KG1 (cell line): ENCODE measurements at regions not wholly inside any gene's neighbourhood (a gene's known extent, or its start where the extent isn't known, plus 50 kb on each side); places are given as distances from the start of the nearest gene placed in this dataset.
"Not testable (repeated sequence)": the region's sequence is repeated elsewhere in the genome, so short reads cannot be mapped to it uniquely, and the experiment has no call there.

Experiments
- DNase-seq: peaks from one replicate; lab custom pipeline; 2025; lab: John Stamatoyannopoulos, UW

DNA sequence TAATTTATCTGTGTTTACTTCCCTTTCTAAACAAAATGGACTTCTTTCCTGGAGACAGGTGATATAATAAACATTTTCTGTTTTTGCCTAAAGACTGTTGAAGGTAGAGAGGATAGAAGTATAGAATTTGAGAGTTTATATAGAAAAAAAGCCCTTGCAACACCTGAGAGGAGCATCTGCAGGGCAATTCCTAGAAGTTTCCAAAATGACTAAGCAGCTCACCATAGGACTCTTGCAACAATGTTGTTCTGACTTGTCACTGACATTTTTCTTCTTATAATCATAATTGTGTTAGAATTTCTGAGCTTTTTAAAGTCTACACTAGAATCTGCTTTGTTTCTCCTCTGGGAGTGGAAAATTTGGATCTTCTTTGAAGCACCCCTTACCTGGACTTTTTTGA is 216.8 kb downstream of the TUSC1 start:
- no peak for DNase-seq

DNA sequence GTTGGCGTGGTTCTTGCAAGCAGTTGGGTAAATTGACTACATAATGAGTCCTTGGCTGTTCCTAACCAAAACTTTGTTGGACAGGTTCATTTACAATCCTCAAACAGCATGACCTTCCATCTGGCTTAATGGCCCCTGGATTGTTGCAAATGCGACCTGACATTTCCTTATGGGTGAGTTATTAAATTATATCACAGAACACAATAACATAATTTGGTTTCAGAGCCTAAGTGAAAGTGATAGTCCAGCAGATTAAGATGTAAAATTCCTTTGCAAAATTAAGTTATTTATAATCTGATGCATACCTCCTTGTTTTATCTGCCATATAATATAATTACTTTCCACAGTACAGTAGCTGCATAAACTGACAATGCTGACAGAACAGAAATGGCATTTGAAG is 224.4 kb downstream of the TUSC1 start:
- no peak for DNase-seq

DNA sequence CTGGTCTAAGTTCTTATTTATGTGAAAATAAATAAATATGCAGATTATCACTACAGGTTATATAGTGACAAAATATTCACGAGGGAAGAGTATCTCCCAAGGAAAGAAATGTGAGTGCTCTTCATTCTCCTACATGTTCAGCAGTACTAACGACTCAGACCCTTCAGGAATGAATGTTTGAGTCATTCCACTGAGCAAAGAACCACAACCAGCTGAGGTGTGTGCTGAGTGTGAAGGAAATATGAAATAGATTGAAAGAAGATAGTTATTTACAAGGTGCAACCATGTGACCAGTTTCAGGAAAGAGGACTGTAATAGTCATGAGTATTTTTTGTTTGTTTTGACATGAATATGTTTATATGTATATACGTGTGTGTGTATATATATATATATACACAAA is 228.7 kb downstream of the TUSC1 start:
- no peak for DNase-seq

DNA sequence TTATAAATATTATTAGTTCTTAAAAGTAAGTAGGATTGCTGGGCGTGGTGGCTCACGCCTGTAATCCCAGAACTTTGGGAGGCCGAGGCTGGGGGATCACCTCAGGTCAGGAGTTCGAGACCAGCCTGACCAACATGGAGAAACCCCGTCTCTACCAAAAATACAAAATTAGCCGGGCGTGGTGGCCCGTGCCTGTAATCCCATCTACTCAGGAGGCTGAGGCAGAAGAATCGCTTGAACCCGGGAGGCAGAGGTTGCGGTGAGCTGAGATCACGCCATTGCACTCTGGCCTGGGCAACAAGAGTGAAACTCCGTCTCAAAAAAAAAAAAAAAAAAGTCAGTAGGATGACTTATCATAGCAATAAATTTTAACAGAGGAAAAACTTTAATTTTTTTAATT is 232.5 kb downstream of the TUSC1 start:
- not testable (repeated sequence) for DNase-seq

DNA sequence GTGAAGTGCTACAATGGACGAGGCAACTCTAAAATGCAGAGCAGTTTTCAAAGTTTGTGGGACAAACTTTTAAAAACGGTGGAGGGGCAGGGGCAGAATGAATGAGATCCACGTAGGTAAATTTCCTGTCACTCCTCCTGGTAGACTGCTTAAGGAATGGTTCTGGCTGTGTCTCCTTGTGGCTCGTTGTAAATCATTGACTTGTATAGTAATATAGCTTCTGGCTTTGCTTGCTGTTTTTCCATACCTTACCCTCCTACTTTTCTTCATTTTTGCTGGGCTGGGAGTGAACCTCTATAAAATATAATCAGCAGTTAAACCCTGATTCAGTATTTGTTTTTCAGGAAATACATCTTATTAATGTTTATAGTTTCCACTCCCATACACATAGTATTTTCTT is 235.7 kb downstream of the TUSC1 start:
- no peak for DNase-seq

DNA sequence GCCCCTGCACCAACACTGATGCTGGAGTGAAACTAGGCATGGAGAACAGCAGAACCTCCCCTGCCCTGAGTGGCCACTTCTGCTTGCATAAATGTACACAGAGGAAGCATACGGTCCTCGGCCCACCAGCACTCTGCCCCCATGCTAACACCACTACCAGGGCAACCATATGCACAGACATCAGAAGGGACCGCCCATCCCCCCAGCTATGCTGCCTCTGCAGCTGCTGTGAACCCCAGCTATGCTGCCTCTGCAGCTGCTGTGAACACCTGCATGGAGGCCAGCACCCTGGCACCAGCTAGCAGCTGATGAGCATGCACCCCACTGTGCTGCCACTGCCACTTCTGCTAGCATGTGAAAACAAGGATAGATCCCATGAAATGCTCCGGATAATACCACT is 250.3 kb downstream of the TUSC1 start:
- DNase-seq, result no peak

DNA sequence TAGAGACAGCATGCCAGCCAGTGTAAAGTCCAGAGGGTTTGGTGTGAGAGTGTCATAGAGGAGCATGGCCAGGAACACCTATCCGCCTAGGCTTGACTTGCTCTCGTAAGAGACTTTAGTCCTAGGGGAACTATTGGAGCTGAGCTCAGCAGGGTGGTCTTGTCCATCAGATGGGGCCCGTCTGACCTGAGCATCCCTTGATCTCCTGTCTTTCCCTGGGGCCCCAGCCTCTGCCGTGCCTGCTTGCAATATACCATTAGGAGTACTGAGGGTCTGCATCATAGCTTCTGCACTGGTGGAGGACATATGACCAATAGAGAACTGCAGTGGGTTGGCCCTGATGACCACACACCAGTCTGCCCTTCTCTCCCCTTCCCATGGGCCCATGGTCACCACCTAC is 251.0 kb downstream of the TUSC1 start:
- no peak for DNase-seq

DNA sequence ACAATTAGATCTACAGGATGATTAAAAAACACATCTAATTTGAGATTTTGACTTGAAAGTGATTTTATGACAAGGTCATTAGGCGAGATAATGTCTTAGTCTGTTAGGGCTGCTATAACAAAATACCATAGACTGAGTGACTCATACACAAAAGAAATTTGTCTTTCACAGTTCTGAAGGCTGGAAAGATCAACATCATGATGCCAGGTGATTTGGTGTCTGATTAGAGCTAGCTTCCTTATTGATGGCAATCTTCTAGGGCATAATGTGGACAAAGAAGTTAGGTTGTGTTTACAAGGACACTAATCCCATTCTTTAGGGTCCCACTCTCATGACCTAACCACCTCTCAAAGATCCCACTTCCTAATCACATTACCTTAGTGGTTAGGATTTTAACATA is 256.7 kb downstream of the TUSC1 start:
- DNase-seq, result no peak

DNA sequence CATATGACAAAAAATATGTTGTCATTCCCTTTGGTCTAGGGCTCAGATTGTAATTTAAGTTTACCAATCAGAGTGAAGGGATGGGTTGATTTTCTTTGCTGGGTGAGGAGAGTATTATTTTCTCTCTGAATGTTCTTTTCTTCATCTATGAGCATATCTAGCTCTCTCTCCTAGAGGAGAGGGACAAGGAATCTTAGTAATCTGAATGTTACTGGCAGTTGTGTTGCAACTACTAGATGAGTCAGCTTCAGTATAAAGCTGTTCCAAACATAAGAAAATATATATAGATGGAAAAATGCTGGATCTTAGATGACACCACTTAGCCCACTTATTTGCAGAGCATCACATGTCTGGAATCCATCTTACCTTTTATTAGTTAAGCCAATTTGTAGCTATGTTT is 259.3 kb downstream of the TUSC1 start:
- no peak for DNase-seq

DNA sequence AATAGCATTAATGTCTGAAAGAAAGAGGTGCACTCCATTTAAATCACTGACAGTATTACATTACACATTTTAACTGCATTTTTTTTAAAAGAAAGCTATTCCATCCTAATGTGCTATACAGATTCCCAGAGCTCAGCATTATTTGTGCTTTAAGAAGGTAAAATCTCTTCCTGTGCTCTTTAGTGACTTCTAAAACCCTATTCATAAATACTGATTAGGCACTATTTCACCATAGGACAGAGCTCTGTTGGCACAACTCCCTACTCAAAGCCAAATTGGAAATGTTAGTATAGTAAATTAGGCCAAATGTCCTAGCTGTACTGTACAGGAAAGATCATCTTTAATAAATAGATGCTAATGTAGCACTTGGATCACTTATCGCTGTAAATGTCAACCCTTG is 262.5 kb downstream of the TUSC1 start:
- no peak for DNase-seq

DNA sequence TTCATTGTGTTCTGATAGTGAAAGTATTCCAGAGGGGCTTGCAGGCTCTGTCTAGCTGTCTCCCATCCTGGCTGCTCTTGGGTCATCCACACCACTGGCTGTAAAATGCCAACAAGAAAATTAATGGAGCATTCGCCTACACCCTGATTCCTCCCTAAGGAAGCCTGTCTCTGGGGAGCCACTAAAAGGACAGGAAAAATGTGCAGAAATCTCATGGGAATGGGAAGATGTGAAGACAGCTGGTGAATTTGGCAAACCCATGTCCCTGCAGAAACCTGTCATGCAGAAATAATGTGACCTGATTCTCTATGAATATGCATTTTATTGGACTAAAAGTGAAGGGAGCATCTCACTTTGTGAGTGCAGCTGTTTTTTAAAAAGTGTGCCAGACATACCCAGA is 265.6 kb downstream of the TUSC1 start:
- DNase-seq, result no peak

DNA sequence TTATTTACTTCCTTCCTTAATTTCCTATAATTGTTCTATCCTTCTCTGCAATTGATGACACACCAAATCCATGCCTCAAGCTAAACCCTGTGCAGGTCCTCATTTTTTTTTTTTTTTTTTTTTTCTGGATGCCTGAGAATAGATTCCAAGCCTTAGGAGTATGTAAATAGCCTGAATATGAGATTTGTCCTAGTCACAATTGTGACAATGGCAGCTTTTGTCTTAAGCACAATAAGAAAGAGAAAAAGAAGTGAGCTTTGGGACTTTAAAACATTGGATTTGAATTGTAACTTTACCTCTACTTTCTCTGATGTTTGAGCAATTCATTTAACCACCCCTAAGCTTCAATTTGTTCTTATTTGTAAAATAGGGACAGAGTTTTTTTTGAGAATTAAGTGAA is 280.5 kb downstream of the TUSC1 start:
- no peak for DNase-seq

DNA sequence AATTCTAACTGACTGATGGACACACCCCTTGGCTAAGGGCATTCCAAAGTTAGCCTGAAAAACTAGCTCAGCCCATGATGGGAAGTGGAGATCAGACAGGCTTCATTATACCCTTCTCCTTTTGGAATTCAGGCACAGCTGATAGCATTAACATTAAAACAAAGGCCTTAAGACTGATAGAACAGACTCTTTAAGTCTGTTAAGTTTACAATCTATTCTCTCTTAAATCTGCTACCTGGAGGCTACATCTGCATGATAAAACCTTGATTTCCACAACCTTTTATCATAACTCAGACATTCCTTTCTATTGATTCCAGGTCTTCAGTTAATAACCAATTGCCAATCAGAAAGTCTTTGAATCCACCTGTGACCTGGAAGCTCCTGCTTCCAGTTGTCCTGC is 281.4 kb downstream of the TUSC1 start:
- no peak for DNase-seq

DNA sequence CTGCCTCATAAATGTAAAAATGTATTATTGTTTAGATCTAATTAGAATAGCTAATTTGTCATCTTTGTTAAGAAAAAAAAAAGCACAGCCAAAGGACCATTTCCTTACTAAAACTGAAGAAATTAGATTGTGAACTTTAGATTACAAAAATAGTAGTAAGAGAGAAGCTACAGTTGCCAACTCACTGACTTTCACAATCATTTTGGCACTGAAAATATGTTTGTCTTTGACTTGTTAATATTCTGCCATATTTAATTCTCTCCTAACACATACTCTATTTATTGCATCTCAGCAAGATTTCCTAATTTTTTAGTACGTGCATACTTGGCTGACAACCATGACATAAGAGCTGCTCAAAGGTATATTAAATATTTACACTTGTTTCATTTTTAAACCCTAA is 297.1 kb downstream of the TUSC1 start:
- no peak for DNase-seq

DNA sequence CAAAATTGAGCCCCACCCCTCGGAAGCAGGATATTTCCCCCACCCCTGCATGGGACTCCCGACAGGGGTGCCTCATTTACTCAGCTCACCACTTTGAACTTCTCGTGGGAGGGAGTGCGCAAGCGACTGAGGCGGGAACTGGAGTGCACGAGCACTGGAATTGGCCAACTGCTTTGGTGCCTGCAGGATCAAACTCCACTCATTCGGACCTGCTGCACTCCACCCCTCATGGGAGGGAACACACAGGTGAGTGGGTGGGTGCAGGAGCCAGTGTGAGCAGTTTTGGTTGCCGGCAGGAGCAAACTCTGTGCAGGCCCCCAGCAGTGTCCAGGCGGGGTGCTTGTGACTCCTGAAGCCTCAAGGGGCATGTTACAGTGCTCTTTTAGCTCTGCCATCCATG is 301.2 kb downstream of the TUSC1 start:
- no peak for DNase-seq

DNA sequence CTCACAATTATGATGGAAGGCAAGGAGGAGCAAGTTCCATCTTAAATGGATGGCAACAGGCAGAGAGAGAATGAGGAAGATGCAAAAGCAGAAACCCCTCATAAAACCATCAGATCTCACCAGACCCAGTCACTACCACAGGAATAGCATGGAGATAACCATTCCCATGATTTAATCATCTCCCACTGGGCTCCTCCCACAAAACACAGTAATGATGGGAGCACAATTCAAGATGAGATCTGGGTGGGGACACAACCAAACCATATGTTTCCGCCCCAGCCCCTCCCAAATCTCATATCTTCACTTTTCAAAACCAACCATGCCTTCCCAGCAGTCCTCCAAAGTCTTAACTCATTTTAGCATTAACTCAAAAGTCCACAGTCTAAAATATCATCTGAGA is 304.0 kb downstream of the TUSC1 start:
- DNase-seq, result no peak

DNA sequence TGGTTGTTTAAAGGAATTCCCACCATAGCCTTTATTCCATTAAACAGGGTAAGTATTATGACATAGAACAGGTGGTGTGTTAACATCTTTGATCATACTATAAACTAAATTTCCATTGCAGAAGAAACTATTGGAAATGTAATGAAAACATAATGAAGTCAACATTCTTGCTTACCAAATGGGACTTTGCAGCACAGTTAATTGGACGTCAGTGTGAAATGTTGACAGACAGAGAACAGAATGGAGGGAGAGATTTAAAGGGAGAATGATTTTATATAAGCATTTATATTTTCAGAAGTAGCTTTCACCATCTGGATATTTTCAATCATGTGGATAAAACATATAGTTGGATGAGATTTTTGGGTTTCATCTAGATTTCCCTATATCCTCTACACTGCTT is 311.3 kb downstream of the TUSC1 start:
- no peak for DNase-seq

DNA sequence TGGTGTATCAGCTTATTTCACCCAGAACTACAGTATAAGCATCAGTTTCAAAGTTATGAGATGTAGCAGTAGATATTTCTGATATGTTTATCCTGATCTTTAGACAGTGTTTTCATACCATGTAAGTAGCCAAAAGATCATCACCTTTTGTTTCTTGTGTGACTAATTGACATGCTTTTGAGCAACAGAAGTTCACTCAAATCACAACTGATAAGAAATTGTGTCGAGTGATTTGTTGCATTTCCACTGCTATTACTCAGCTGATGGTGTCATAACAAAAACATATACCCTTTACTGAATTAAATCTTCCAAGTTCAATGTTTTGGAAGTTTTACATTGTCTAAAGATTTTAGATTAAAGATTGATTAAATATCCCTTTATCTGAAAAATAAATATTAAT is 324.5 kb downstream of the TUSC1 start:
- DNase-seq, result no peak

DNA sequence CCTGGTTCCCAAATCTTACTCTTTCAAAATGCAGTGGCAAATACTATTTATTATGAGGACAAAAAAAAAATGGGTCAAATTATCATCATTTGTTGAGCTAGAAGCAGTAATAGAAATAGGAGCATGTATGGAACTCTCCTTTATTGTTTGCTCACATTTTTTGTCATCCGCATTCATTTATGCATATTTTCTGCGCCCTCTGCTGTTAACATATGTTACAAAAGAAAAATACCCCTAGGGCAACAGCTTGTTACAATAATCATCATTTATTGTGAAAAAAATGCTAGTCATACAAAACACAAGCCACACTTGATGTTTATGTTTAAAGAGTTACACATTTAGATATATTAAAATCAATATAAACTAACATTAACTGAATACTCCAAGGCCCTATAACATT is 328.2 kb downstream of the TUSC1 start:
- no peak for DNase-seq

DNA sequence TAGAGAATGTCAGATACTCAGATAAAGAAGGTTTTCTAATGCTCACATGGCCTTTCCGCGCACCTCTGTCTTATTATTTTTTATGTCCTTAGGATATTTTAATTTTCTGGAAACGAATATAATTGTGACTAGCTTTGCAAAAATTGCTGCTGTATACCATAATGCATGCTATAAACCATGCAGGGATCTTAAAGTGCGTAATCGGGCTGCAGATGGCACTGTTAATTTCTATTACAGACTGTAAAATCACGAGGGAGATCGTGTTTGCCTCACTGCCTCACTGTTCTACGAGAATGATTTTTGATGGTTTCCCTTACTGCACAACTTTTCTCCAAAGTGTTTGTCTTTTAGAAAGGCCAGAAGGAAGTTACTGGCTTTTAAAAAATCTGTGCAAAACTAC is 356.1 kb downstream of the TUSC1 start:
- DNase-seq, result no peak

DNA sequence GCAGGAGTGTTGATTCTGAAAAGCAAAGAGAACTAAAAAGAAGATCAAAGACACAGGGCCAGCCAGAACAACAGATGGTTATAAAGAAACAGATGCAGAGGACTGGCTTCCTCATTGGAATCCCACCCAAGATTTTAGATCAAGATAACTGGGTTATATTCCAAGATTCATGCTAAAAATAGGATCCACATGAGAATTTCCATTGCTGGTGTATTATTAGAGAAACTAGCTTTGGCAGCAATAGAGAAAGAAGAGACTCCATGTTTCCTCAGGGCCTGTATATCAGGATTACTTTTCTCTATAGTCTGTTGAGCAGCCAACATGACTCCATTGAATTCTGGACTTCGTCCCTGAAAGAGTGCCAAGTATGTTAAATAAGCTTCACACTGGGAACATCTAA is 367.3 kb downstream of the TUSC1 start:
- no peak for DNase-seq

DNA sequence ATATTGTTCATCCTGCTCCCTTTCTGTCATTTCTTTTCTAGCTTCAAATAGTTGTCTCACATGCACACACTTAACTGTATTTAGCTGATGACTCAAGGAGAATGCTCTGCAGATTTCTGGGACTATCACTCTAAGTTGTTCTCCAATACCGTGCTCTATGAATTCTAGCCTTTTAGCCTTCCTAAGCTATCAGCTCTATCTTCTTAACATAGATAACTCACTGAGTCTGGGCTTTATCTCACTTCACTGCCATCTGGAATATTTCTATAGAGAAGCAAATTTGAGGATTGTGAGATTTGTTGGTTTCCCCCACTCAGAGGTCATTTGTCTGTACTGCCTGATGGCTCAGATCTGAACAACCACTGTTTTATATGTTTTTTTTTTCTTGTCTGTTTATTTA is 369.7 kb downstream of the TUSC1 start:
- DNase-seq, result no peak

DNA sequence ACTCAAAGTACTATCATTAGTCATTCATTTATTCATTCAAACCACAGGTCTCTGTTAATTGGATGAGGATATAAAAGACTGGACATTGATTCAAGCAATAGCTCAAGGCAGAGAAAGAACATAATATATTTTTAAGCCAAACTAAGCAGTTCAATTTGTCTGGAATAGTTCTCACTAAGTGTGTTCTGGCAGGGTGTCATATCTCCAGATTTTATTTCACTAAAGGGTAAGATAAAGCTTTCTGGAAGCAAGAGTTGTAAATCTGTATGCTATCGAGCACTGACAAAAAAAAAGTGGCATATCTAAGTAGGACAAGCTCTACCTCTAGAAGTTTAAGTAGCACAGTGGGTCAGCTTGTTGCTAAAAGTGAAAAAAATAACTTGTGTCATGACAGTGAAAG is 375.6 kb downstream of the TUSC1 start:
- no peak for DNase-seq

DNA sequence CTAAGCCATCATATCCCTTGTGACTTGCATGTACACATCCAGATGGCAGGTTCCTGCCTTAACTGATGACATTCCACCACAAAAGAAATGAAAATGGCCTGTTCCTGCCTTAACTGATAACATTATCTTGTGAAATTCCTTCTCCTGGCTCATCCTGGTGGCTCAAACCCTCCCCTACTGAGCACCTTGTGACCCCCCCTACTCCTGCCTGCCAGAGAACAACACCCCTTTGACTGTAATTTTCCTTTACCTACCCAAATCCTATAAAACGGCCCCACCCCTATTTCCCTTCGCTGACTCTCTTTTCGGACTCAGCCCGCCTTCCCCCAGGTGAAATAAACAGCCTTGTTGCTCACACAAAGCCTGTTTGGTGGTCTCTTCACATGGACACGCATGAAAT is 390.0 kb downstream of the TUSC1 start:
- not testable (repeated sequence) for DNase-seq

DNA sequence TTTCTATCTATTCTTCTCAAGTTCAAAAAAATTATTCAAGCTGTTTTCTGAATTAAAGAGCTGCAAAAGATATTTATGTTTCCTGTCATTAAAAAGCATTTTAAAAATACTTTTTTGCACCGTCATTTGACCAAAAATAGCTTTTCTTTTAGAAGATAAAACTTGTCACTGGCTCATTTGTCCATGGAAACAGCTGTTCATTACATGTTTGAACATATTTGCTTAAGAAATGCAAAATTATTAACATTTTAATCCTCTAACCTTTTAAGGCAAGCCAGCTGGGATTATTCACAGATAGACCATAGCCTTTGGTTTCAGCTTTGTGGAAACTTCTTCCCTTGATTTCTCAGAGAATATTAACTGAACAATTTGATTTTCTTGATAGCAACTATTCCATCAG is 393.9 kb downstream of the TUSC1 start:
- DNase-seq, result no peak
